Astrocyte (in vitro differentiated cells and primary cell): ENCODE measurements at regions not wholly inside any gene's neighbourhood (a gene's known extent, or its start where the extent isn't known, plus 50 kb on each side); places are given as distances from the start of the nearest gene placed in this dataset.

Experiments
- DNase-seq: peaks from one replicate; pipeline ENCODE4 v3.0.0-alpha.2; 2010; ENCODE audit warnings: low read depth
- FAIRE-seq: peaks from 2 replicates; lab custom pipeline; 2011; peaks lifted over from hg19 to GRCh38; lab: Jason Lieb, UNC
- H2AFZ ChIP-seq: 2 replicates; pipeline ENCODE4 v1.6.0; 2012; ENCODE audit warnings: low read depth, low read length, inconsistent platforms
- H3K27ac ChIP-seq: 2 replicates; pipeline ENCODE4 v1.5.1; 2011; ENCODE audit warnings: low read depth, low read length, inconsistent platforms
- H3K27me3 ChIP-seq: 2 replicates; pipeline ENCODE4 v1.6.0; 2011; ENCODE audit warnings: low read length, inconsistent platforms; ENCODE audit not compliant: insufficient read depth
- H3K36me3 ChIP-seq: 2 replicates; pipeline ENCODE4 v1.5.1; 2011; ENCODE audit warnings: low read length, inconsistent platforms; ENCODE audit not compliant: insufficient read depth
- H3K4me1 ChIP-seq: 2 replicates; pipeline ENCODE4 v1.5.1; 2011; ENCODE audit warnings: low read length, inconsistent platforms; ENCODE audit not compliant: insufficient read depth
- H3K4me2 ChIP-seq: 2 replicates; pipeline ENCODE4 v1.6.0; 2012; ENCODE audit warnings: low read length, inconsistent platforms
- H3K4me3 ChIP-seq: 2 replicates; pipeline ENCODE4 v1.5.1; 2011; ENCODE audit warnings: low read depth, mild to moderate bottlenecking, low read length, inconsistent platforms; ENCODE audit not compliant: insufficient read depth
- H3K79me2 ChIP-seq: 2 replicates; pipeline ENCODE4 v1.6.0; 2012; ENCODE audit warnings: mild to moderate bottlenecking, low read length, inconsistent platforms; ENCODE audit not compliant: insufficient read depth
- H3K9ac ChIP-seq: 2 replicates; pipeline ENCODE4 v1.6.0; 2012; ENCODE audit warnings: mild to moderate bottlenecking, low read length, inconsistent platforms
- H3K9me3 ChIP-seq: 2 replicates; pipeline ENCODE4 v1.5.1; 2012; ENCODE audit warnings: low read depth, mild to moderate bottlenecking, low read length, inconsistent platforms; ENCODE audit not compliant: insufficient read depth
- H4K20me1 ChIP-seq: 2 replicates; pipeline ENCODE4 v1.6.0; 2012; ENCODE audit warnings: low read length, inconsistent platforms; ENCODE audit not compliant: insufficient read depth
- H3K27ac Mint-ChIP-seq: one replicate; pipeline ENCODE4 v1.8.0; 2021; ENCODE audit warnings: mild to moderate bottlenecking, mixed read lengths; ENCODE audit not compliant: unreplicated experiment
- H3K27me3 Mint-ChIP-seq: one replicate; pipeline ENCODE4 v1.8.0; 2021; ENCODE audit warnings: low read depth, mixed read lengths; ENCODE audit not compliant: unreplicated experiment
- H3K36me3 Mint-ChIP-seq: one replicate; pipeline ENCODE4 v1.8.0; 2021; ENCODE audit warnings: low read depth, mixed read lengths; ENCODE audit not compliant: unreplicated experiment
- H3K4me1 Mint-ChIP-seq: one replicate; pipeline ENCODE4 v1.8.0; 2021; ENCODE audit warnings: low read depth, mixed read lengths; ENCODE audit not compliant: unreplicated experiment
- H3K4me3 Mint-ChIP-seq: one replicate; pipeline ENCODE4 v1.8.0; 2021; ENCODE audit warnings: mild to moderate bottlenecking, moderate library complexity, mixed read lengths; ENCODE audit not compliant: unreplicated experiment
- H3K9me3 Mint-ChIP-seq: one replicate; pipeline ENCODE4 v1.8.0; 2021; ENCODE audit warnings: mild to moderate bottlenecking, mixed read lengths; ENCODE audit not compliant: unreplicated experiment
- EZH2 ChIP-seq: IDR thresholded peaks from 2 replicates; pipeline ENCODE4 v1.6.1; 2012; ENCODE audit warnings: mild to moderate bottlenecking, low read length, inconsistent platforms; ENCODE audit not compliant: insufficient read depth
- TF ChIP-seq, protein P1 (sequence below): IDR thresholded peaks from 2 replicates; pipeline ENCODE4 v1.5.1; 2011; ENCODE audit warnings: low read depth, mild to moderate bottlenecking, inconsistent platforms, low read length, moderate library complexity; ENCODE audit not compliant: insufficient read depth

DNA sequence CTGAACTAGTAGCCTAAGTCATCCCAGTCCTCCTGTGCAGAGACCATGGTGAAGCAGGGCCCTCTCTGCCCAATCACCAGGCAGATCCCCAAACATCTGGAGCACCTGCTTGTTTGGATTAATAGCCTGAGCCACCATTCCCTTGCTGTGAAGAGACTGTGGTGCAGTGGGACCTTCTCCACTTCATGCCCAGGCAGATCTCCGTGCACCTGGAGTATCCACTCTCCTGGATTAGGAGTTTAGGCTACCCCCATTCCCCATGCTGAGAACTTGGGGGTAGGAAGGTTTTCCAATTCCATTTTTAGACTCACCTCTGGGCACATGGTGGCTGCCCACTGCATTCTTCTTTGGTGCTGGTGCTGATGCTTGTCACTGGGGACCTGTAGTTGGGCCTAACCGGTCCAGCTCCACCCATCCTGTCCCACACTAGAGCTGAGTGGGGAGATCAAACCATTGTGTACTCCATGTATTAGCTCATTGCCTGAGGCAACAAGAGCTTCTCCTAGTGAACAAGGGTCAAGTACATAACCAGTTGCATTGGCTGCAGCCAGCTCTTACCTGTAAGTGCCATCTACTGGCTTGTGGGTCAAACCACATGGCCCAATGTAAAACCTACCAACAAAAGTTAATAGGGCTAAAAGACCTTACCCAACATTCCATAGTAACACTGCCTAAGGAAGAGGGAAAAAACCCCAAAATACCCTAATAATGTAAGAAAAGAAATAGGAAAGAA lies 382.5 kb upstream of the CBLB start:
- H3K4me1 Mint-ChIP-seq: no peaks in the 10 kb centered on the region
- Histone ChIP-seq H2AFZ (no peak overlapping the region), H3K4me3 (no peak overlapping the region), H3K27ac (no peak overlapping the region), H3K79me2 (no peaks in the 10 kb centered on the region), H3K9ac (no peak overlapping the region), H3K27me3 (no peaks in the 10 kb centered on the region), H3K36me3 (no peaks in the 10 kb centered on the region), H4K20me1 (no peaks in the 10 kb centered on the region), H3K4me1 (no peaks in the 10 kb centered on the region), H3K4me2 (no peak overlapping the region), H3K9me3 (peaks cover 5% of the 10 kb centered on the region)
- no peaks in the 10 kb centered on the region for H3K9me3 Mint-ChIP-seq
- no peak overlapping the region for H3K4me3 Mint-ChIP-seq
- no peak overlapping the region for H3K27ac Mint-ChIP-seq
- FAIRE-seq (no peak), DNase-seq (no peak)
- no peak for TF ChIP-seq EZH2
- TF ChIP-seq, protein P1, sequence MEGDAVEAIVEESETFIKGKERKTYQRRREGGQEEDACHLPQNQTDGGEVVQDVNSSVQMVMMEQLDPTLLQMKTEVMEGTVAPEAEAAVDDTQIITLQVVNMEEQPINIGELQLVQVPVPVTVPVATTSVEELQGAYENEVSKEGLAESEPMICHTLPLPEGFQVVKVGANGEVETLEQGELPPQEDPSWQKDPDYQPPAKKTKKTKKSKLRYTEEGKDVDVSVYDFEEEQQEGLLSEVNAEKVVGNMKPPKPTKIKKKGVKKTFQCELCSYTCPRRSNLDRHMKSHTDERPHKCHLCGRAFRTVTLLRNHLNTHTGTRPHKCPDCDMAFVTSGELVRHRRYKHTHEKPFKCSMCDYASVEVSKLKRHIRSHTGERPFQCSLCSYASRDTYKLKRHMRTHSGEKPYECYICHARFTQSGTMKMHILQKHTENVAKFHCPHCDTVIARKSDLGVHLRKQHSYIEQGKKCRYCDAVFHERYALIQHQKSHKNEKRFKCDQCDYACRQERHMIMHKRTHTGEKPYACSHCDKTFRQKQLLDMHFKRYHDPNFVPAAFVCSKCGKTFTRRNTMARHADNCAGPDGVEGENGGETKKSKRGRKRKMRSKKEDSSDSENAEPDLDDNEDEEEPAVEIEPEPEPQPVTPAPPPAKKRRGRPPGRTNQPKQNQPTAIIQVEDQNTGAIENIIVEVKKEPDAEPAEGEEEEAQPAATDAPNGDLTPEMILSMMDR: no peak
- H3K27me3 Mint-ChIP-seq: no peaks in the 10 kb centered on the region
- H3K36me3 Mint-ChIP-seq: no peaks in the 10 kb centered on the region

DNA sequence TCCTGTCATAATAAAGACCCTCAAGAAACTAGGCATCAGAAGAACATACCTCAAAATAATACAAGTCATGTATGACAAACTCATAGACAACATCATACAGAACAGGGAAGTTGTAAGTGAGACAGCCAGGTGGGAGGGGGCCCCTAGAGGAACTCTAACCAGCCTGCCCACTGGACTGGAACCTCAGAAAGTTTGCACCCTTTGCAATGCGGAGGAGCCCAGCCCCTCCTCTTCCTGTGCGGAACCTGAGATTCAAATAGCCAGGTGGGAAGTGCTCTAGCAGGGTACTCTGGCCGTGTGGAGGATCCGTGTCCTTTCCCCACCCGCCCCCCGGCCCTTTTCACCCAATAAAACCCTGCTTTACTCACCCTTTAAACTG lies 387.0 kb upstream of the CBLB start:
- TF ChIP-seq, protein P1: no peak
- no peak for TF ChIP-seq EZH2
- Histone ChIP-seq H4K20me1 (no peaks in the 10 kb centered on the region), H3K27ac (no peak overlapping the region), H3K27me3 (no peaks in the 10 kb centered on the region), H3K4me1 (no peaks in the 10 kb centered on the region), H3K9ac (no peak overlapping the region), H3K9me3 (peaks cover 5% of the 10 kb centered on the region), H2AFZ (no peak overlapping the region), H3K79me2 (no peaks in the 10 kb centered on the region), H3K4me2 (no peak overlapping the region), H3K36me3 (no peaks in the 10 kb centered on the region), H3K4me3 (no peak overlapping the region)
- Mint-ChIP-seq H3K27ac (no peak overlapping the region), H3K9me3 (no peaks in the 10 kb centered on the region), H3K4me3 (no peak overlapping the region), H3K36me3 (no peaks in the 10 kb centered on the region), H3K4me1 (no peaks in the 10 kb centered on the region), H3K27me3 (no peaks in the 10 kb centered on the region)
- FAIRE-seq (no peak), DNase-seq (no peak)

DNA sequence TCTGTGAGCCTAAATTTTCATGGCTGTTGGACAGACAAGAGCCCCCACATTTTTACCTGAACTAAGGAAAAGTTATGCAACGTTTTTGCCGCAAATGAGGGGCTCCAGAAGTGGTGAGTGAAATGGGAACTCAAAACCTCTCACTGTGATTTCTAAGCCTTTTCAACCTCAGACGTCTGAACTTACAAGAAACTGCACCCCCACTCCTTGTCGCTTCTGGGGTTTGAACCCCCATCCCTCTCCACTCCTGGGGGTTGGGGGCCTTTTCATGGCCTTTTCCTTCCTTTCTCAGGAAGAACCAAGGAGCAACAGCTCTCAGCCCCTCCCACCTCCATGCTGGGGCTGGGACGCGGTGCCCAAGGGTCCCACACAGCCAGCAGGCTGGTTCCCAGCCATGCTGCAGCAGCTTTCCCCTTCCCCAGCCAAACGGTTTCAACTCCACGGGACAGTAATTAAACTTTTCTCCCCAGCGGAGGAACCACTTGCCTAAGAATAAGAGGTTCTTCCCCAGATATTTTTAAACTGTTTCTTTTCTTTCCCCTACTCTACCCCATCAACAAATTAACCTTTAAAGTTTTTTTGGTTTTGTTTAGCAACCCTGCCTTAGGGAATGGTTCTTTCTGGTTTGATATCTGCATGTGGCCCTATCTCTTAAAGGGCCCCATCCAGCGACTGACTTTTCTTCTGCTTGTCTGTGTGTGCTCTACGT lies 387.6 kb upstream of the CBLB start:
- no peak for DNase-seq
- no peaks in the 10 kb centered on the region for H3K79me2 ChIP-seq
- Mint-ChIP-seq H3K4me3 (no peak overlapping the region), H3K27ac (no peak overlapping the region), H3K27me3 (no peaks in the 10 kb centered on the region), H3K4me1 (no peaks in the 10 kb centered on the region), H3K36me3 (no peaks in the 10 kb centered on the region), H3K9me3 (no peaks in the 10 kb centered on the region)
- no peaks in the 10 kb centered on the region for H3K27me3 ChIP-seq
- H3K4me2 ChIP-seq: no peak overlapping the region
- TF ChIP-seq, protein P1: no peak
- TF ChIP-seq EZH2: no peak
- H3K36me3 ChIP-seq: no peaks in the 10 kb centered on the region
- H3K4me3 ChIP-seq: no peak overlapping the region
- no peaks in the 10 kb centered on the region for H3K4me1 ChIP-seq
- H3K27ac ChIP-seq: no peak overlapping the region
- no peaks in the 10 kb centered on the region for H3K9me3 ChIP-seq
- FAIRE-seq: no peak
- no peak overlapping the region for H2AFZ ChIP-seq
- no peak overlapping the region for H3K9ac ChIP-seq
- no peaks in the 10 kb centered on the region for H4K20me1 ChIP-seq
